Panc1 (cell line): ENCODE measurements at regions not wholly inside any gene's neighbourhood (a gene's known extent, or its start where the extent isn't known, plus 50 kb on each side); places are given as distances from the start of the nearest gene placed in this dataset.

ENCODE experiments used
- ATAC-seq: fragments of 200-7000 bp; cut with Tn5 transposase; 2 replicates; pipeline ENCODE4 v1.9.1; 2020; ENCODE audit warnings: mild to moderate bottlenecking, moderate library complexity
- BruUV-seq: library from RNA; stranded (reverse); fragments of 400-500 nt; replicated peaks from 2 replicates; lab custom pipeline; 2021; lab: Mats Ljungman, UMichigan
- CTCF ChIA-PET: fragments of 300-600 bp; sonication (Branson Sonifier 250); formaldehyde crosslinking; loops from one replicate; lab custom pipeline; 2022; ENCODE audit warnings: antibody characterized with exemption; lab: Charles Lee
- POLR2A ChIA-PET: fragments of 300-600 bp; sonication (Branson Sonifier 250); formaldehyde crosslinking; loops from one replicate; lab custom pipeline; 2022; ENCODE audit warnings: antibody characterized with exemption; lab: Charles Lee
- DNase-seq: peaks from one replicate; pipeline ENCODE4 v3.0.0-alpha.2; 2010; ENCODE audit warnings: low read depth, low spot score
- H3K27ac ChIP-seq: 2 replicates; pipeline ENCODE4 v1.5.1; 2011; ENCODE audit warnings: mild to moderate bottlenecking, low read length, inconsistent platforms
- H3K27me3 ChIP-seq: fragments of 200-500 bp; sonication (Bioruptor generic); 2 replicates; pipeline ENCODE4 v1.6.0; 2014; ENCODE audit warnings: low read length, inconsistent platforms; ENCODE audit not compliant: control insufficient read depth, insufficient read depth
- H3K36me3 ChIP-seq: fragments of 200-500 bp; sonication (Bioruptor generic); 2 replicates; pipeline ENCODE4 v1.5.1; 2014; ENCODE audit warnings: inconsistent platforms, mild to moderate bottlenecking, low read length, moderate library complexity; ENCODE audit not compliant: control insufficient read depth, insufficient read depth
- H3K4me1 ChIP-seq: 2 replicates; pipeline ENCODE4 v1.5.1; 2011; ENCODE audit warnings: inconsistent platforms, mild to moderate bottlenecking, low read length, moderate library complexity; ENCODE audit not compliant: control insufficient read depth, insufficient read depth
- H3K4me3 ChIP-seq, 2 experiments: 2 replicates each; pipeline ENCODE4 v1.5.1; 2011 to 2012; ENCODE audit warnings: low read depth in 2 of 2, low read length in 2 of 2, mild to moderate bottlenecking in 2 of 2, inconsistent platforms in 1 of 2, moderate library complexity in 1 of 2
- H3K9me3 ChIP-seq: fragments of 200-500 bp; sonication (Bioruptor generic); 2 replicates; pipeline ENCODE4 v1.5.1; 2014; ENCODE audit warnings: low read depth, mild to moderate bottlenecking, inconsistent platforms, low read length, moderate library complexity; ENCODE audit not compliant: control insufficient read depth, insufficient read depth
- CTCF ChIP-seq: fragments of 450-650 bp; IDR thresholded peaks from 2 replicates; pipeline ENCODE4 v1.5.1; 2017; ENCODE audit warnings: mild to moderate bottlenecking
- POLR2AphosphoS5 ChIP-seq: IDR thresholded peaks from 2 replicates; pipeline ENCODE4 v1.6.1; 2012; ENCODE audit warnings: mild to moderate bottlenecking, low read depth, low read length, moderate library complexity
- SIN3A ChIP-seq: IDR thresholded peaks from 2 replicates; pipeline ENCODE4 v1.6.1; 2012; ENCODE audit warnings: low read depth, mild to moderate bottlenecking, low read length, moderate library complexity, borderline replicate concordance; ENCODE audit not compliant: insufficient read depth
- TCF7L2 ChIP-seq: IDR thresholded peaks from 2 replicates; pipeline ENCODE4 v1.6.1; 2011; ENCODE audit warnings: mild to moderate bottlenecking, low read depth, low read length, inconsistent platforms
- in situ Hi-C: cut with HindIII; loops from 2 replicates; pipeline ENCODE4 v1.10.0; 2016; ENCODE audit warnings: low sequenced_read_pairs, low pct_unique_long_range_greater_than_20kb
- intact Hi-C: fragments of 100-400 bp; cut with micrococcal nuclease; formaldehyde crosslinking; loops from one replicate; pipeline ENCODE4 v1.10.0; 2022; ENCODE audit not compliant: unreplicated experiment
- TF ChIP-seq, protein P1 (sequence below), 2 experiments: IDR thresholded peaks; 2 replicates each; pipeline ENCODE4 v1.6.1; 2011 to 2012; ENCODE audit warnings: low read depth in 2 of 2, control low read depth in 1 of 2, low read length in 1 of 2, mild to moderate bottlenecking in 1 of 2, moderate library complexity in 1 of 2; ENCODE audit not compliant: insufficient read depth in 1 of 2

GRCh38 chr14:98958632-98959031 is 313.4 kb downstream of the BCL11B start:
- CTCF ChIA-PET, result no interaction called here
- Histone ChIP-seq H3K27me3 (no peaks in the 10 kb centered on the region), H3K27ac (no peak overlapping the region), H3K4me3 (no peak overlapping the region), H3K4me1 (no peaks in the 10 kb centered on the region), H3K9me3 (no peaks in the 10 kb centered on the region), H3K36me3 (no peaks in the 10 kb centered on the region)
- intact Hi-C loops, result no loop called here
- POLR2A ChIA-PET, result no interaction called here
- TF ChIP-seq TCF7L2 (no peak), CTCF (no peak), POLR2AphosphoS5 (no peak), SIN3A (no peak)
- TF ChIP-seq, protein P1, sequence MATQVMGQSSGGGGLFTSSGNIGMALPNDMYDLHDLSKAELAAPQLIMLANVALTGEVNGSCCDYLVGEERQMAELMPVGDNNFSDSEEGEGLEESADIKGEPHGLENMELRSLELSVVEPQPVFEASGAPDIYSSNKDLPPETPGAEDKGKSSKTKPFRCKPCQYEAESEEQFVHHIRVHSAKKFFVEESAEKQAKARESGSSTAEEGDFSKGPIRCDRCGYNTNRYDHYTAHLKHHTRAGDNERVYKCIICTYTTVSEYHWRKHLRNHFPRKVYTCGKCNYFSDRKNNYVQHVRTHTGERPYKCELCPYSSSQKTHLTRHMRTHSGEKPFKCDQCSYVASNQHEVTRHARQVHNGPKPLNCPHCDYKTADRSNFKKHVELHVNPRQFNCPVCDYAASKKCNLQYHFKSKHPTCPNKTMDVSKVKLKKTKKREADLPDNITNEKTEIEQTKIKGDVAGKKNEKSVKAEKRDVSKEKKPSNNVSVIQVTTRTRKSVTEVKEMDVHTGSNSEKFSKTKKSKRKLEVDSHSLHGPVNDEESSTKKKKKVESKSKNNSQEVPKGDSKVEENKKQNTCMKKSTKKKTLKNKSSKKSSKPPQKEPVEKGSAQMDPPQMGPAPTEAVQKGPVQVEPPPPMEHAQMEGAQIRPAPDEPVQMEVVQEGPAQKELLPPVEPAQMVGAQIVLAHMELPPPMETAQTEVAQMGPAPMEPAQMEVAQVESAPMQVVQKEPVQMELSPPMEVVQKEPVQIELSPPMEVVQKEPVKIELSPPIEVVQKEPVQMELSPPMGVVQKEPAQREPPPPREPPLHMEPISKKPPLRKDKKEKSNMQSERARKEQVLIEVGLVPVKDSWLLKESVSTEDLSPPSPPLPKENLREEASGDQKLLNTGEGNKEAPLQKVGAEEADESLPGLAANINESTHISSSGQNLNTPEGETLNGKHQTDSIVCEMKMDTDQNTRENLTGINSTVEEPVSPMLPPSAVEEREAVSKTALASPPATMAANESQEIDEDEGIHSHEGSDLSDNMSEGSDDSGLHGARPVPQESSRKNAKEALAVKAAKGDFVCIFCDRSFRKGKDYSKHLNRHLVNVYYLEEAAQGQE (IDR thresholded peaks at IDR 0.05; ENCODE audit: insufficient read depth in 1 of 2, low read depth in 2 of 2, low read length in 1 of 2), result no peak
- no TSS peak for BruUV-seq
- DNase-seq, result no peak
- in situ Hi-C loops, result no loop called here
- ATAC-seq, result no peak

GRCh38 chr14:98959410-98959809 is 312.6 kb downstream of the BCL11B start:
- Histone ChIP-seq H3K27me3 (no peaks in the 10 kb centered on the region), H3K36me3 (no peaks in the 10 kb centered on the region), H3K4me1 (no peaks in the 10 kb centered on the region), H3K9me3 (no peaks in the 10 kb centered on the region), H3K4me3 (no peak overlapping the region), H3K27ac (no peak overlapping the region)
- POLR2A ChIA-PET, result no interaction called here
- DNase-seq (no peak), ATAC-seq (no peak)
- BruUV-seq, result no TSS peak
- CTCF ChIA-PET, result no interaction called here
- intact Hi-C loops (no loop called here), in situ Hi-C loops (no loop called here)
- no peak for TF ChIP-seq CTCF
- TF ChIP-seq, protein P1 (IDR thresholded peaks at IDR 0.05; ENCODE audit: insufficient read depth in 1 of 2, low read depth in 2 of 2, low read length in 1 of 2), result no peak
- TF ChIP-seq POLR2AphosphoS5, result no peak
- TF ChIP-seq TCF7L2, result no peak
- TF ChIP-seq SIN3A, result no peak
